Prostate gland (tissue), 2 donors: ENCODE measurements at regions not wholly inside any gene's neighbourhood (a gene's known extent, or its start where the extent isn't known, plus 50 kb on each side); places are given as distances from the start of the nearest gene placed in this dataset.

Experiments used
- CTCF ChIP-seq, 4 experiments: fragments of 200-600 bp in 2 of 4; fragments of 450-650 bp in 2 of 4; sonication (generic) in 2 of 4; IDR thresholded peaks; 1 replicate in 3 of 4; 2 replicates in 1 of 4; pipeline ENCODE4 v1.5.1; 2016 to 2019; ENCODE audit warnings: antibody characterized with exemption in 4 of 4, mild to moderate bottlenecking in 2 of 4, moderate library complexity in 2 of 4
- POLR2A ChIP-seq: fragments of 450-650 bp; IDR thresholded peaks from one replicate; pipeline ENCODE4 v1.6.1; 2016; ENCODE audit warnings: antibody characterized with exemption, mild to moderate bottlenecking
- POLR2AphosphoS5 ChIP-seq: sonication (generic); formaldehyde crosslinking; IDR thresholded peaks from one replicate; pipeline ENCODE4 v1.6.1; 2017; ENCODE audit warnings: antibody characterized with exemption

- TF ChIP-seq CTCF (IDR thresholded peaks at IDR 0.05) (no peak), POLR2A (no peak), POLR2AphosphoS5 (no peak)
These were observed 382.7 kb downstream of the METTL15 start for GRCh38 chr11:28490773-28491382.
